Astrocyte of the spinal cord (primary cell): ENCODE measurements at regions not wholly inside any gene's neighbourhood (a gene's known extent, or its start where the extent isn't known, plus 50 kb on each side); places are given as distances from the start of the nearest gene placed in this dataset.

Experiments used
- DNase-seq: peaks from one replicate; pipeline ENCODE4 v3.0.0; 2011; ENCODE audit warnings: low read depth, low spot score
- H3K4me3 ChIP-seq: 2 replicates; pipeline ENCODE4 v1.5.1; 2011; ENCODE audit warnings: low read depth, mild to moderate bottlenecking, low read length, moderate library complexity
- in situ Hi-C: cut with HindIII; loops from 2 replicates; pipeline ENCODE4 v1.10.0; 2017; ENCODE audit warnings: low sequenced_read_pairs
- TF ChIP-seq, protein P1 (sequence below): IDR thresholded peaks from 2 replicates; pipeline ENCODE4 v1.5.1; 2012; ENCODE audit warnings: low read depth, mild to moderate bottlenecking, low read length, inconsistent platforms

DNA sequence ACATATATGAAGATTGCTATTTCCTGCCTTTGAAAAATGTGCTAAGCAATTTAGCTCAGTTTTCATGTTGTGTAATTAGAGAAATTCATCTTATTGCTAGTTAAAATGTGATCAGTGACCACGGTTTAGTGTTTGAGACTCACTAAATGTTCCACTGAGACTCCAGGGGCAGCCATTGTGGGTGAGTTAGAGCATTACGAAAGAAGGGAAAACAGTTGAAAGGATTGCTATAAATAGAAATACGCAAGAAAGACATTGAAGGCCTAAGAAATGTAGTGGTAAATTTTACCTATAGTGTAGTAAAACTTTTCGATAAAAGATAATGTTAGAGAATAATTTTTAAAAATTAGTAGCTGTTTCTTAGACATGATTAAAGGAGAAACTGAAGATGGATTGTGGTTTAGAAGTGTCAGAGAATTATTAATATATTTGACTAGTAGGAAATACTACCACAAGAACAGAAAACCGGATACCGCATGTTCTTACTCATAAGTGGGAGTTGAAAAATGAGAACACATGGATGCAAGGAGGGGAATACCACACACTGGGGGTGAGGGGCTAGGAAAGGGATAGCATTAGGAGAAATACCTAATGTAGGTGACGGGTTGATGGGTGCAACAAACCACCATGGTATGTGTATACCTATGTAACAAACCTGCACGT is 394.5 kb downstream of the SEMA3D start:
- TF ChIP-seq, protein P1, sequence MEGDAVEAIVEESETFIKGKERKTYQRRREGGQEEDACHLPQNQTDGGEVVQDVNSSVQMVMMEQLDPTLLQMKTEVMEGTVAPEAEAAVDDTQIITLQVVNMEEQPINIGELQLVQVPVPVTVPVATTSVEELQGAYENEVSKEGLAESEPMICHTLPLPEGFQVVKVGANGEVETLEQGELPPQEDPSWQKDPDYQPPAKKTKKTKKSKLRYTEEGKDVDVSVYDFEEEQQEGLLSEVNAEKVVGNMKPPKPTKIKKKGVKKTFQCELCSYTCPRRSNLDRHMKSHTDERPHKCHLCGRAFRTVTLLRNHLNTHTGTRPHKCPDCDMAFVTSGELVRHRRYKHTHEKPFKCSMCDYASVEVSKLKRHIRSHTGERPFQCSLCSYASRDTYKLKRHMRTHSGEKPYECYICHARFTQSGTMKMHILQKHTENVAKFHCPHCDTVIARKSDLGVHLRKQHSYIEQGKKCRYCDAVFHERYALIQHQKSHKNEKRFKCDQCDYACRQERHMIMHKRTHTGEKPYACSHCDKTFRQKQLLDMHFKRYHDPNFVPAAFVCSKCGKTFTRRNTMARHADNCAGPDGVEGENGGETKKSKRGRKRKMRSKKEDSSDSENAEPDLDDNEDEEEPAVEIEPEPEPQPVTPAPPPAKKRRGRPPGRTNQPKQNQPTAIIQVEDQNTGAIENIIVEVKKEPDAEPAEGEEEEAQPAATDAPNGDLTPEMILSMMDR, result no peak
- H3K4me3 ChIP-seq, result no peak overlapping the region
- DNase-seq, result no peak
- in situ Hi-C loops, result no loop called here

- no peak for DNase-seq
- in situ Hi-C loops, result no loop called here
- TF ChIP-seq, protein P1, result no peak
Observed at GRCh38 chr7:84790882-84791281, 396.0 kb downstream of the SEMA3D start.

GRCh38 chr7:84786073-84786472 is 400.8 kb downstream of the SEMA3D start:
- H3K4me3 ChIP-seq, result no peak overlapping the region
- in situ Hi-C loops, result no loop called here
- TF ChIP-seq, protein P1, result no peak
- DNase-seq, result no peak

More at GRCh38 chr7:84790882-84791281, 396.0 kb downstream of the SEMA3D start:
- no peak overlapping the region for H3K4me3 ChIP-seq

DNA sequence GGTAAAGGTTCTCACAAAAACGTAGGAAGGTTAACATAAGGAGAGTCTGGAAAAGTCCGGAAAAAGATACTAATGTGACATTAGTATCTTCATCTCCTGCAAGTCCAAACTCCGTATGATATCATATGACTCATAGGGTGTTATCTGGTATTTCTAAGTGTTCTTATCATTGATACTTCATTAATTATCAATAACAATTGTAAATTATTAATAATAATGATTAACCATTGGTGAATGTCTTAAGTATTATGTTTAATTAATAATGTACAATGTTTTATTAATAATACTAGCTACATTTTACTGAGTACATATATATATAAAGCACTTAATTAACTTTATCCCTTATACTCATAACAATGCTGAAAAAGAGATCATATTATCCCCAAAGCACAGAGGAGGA is 402.4 kb downstream of the SEMA3D start:
- in situ Hi-C loops, result no loop called here

GRCh38 chr7:84783141-84783778 is 403.6 kb downstream of the SEMA3D start:
- in situ Hi-C loops, result no loop called here
- no peak overlapping the region for H3K4me3 ChIP-seq
- peak; percentile 12 for DNase-seq
- TF ChIP-seq, protein P1, result no peak

More for the DNA sequence above, 402.4 kb downstream of the SEMA3D start:
- TF ChIP-seq, protein P1, result no peak
- no peak overlapping the region for H3K4me3 ChIP-seq
- DNase-seq, result no peak

GRCh38 chr7:84781838-84782237 is 405.0 kb downstream of the SEMA3D start:
- TF ChIP-seq, protein P1, result no peak
- H3K4me3 ChIP-seq, result no peak overlapping the region
- in situ Hi-C loops, result no loop called here
- DNase-seq, result no peak
